Neural cell (in vitro differentiated cells): ENCODE measurements at regions not wholly inside any gene's neighbourhood (a gene's known extent, or its start where the extent isn't known, plus 50 kb on each side); places are given as distances from the start of the nearest gene placed in this dataset.

Experiments
- H2AFZ ChIP-seq: fragments of 200-600, 300-800 bp; sonication (generic), shearing (Covaris generic); 2 replicates; pipeline ENCODE4 v1.6.0; 2014; ENCODE audit warnings: low read depth, mild to moderate bottlenecking, antibody characterized with exemption, low read length, moderate library complexity
- H3F3A ChIP-seq: fragments of 200-600 bp; shearing (Covaris generic); 2 replicates; pipeline ENCODE4 v1.6.1; 2016; ENCODE audit warnings: mild to moderate bottlenecking, moderate library complexity, mixed read lengths, antibody characterized with exemption, low read length; ENCODE audit not compliant: insufficient read depth, poor library complexity, severe bottlenecking
- H3K27ac ChIP-seq: fragments of 200-600, 300-800 bp; sonication (generic), shearing (Covaris generic); 2 replicates; pipeline ENCODE4 v1.5.1; 2014; ENCODE audit warnings: mild to moderate bottlenecking, low read length, moderate library complexity
- H3K27me3 ChIP-seq: fragments of 300-800, 200-600 bp; sonication (generic), shearing (Covaris generic); 2 replicates; pipeline ENCODE4 v1.6.0; 2014; ENCODE audit warnings: mild to moderate bottlenecking, low read depth, low read length, moderate library complexity; ENCODE audit not compliant: insufficient read depth
- H3K36me3 ChIP-seq: fragments of 300-800, 200-600 bp; sonication (generic), shearing (Covaris generic); 2 replicates; pipeline ENCODE4 v1.5.1; 2014; ENCODE audit warnings: mild to moderate bottlenecking, antibody characterized with exemption, low read length, moderate library complexity; ENCODE audit not compliant: insufficient read depth
- H3K4me2 ChIP-seq: fragments of 300-800, 200-600 bp; sonication (generic), shearing (Covaris generic); 2 replicates; pipeline ENCODE4 v1.6.0; 2014; ENCODE audit warnings: mild to moderate bottlenecking, low read length
- H3K4me3 ChIP-seq: fragments of 300-800, 200-600 bp; sonication (generic), shearing (Covaris generic); 2 replicates; pipeline ENCODE4 v1.5.1; 2014; ENCODE audit warnings: mild to moderate bottlenecking, low read length, moderate library complexity
- H3K79me2 ChIP-seq: fragments of 200-600 bp; shearing (Covaris generic); replicated peaks from 2 replicates; pipeline ENCODE4 v1.6.0; 2014; ENCODE audit warnings: mild to moderate bottlenecking, low read length, moderate library complexity; ENCODE audit not compliant: insufficient read depth
- H3K9ac ChIP-seq: fragments of 300-800, 200-600 bp; sonication (generic), shearing (Covaris generic); 2 replicates; pipeline ENCODE4 v1.6.1; 2016; ENCODE audit warnings: mild to moderate bottlenecking, low read length, mixed read lengths
- H3K9me2 ChIP-seq: fragments of 200-600 bp; shearing (Covaris generic); 2 replicates; pipeline ENCODE4 v1.6.1; 2016; ENCODE audit warnings: mild to moderate bottlenecking, low read length, mixed read lengths; ENCODE audit not compliant: insufficient read depth
- H3K9me3 ChIP-seq: fragments of 200-600, 300-800 bp; sonication (generic), shearing (Covaris generic); 2 replicates; pipeline ENCODE4 v1.6.1; 2016; ENCODE audit warnings: mild to moderate bottlenecking, mixed run types, low read length, moderate library complexity, mixed read lengths
- H4K20me1 ChIP-seq: fragments of 200-600 bp; shearing (Covaris generic); 2 replicates; pipeline ENCODE4 v1.6.1; 2016; ENCODE audit warnings: mild to moderate bottlenecking, mixed run types; ENCODE audit not compliant: insufficient read depth
- CTCF ChIP-seq: fragments of 450-650 bp; IDR thresholded peaks from 2 replicates; pipeline ENCODE4 v1.5.1; 2014; ENCODE audit warnings: antibody characterized with exemption, mild to moderate bottlenecking, moderate library complexity; ENCODE audit not compliant: poor library complexity, severe bottlenecking
- EP300 ChIP-seq: fragments of 450-650 bp; conservative IDR thresholded peaks from 2 replicates; pipeline ENCODE4 v1.6.1; 2014; ENCODE audit warnings: antibody characterized with exemption, mild to moderate bottlenecking, moderate library complexity; ENCODE audit not compliant: poor library complexity, severe bottlenecking
- EZH2 ChIP-seq: fragments of 200-600, 300-800 bp; shearing (Covaris generic), sonication (generic); IDR thresholded peaks from 2 replicates; pipeline ENCODE4 v1.6.1; 2014; ENCODE audit warnings: antibody characterized with exemption, low read length, borderline replicate concordance, mild to moderate bottlenecking; ENCODE audit not compliant: insufficient read depth, poor library complexity, severe bottlenecking
- MXI1 ChIP-seq: fragments of 450-650 bp; conservative IDR thresholded peaks from 2 replicates; pipeline ENCODE4 v1.6.1; 2014; ENCODE audit warnings: antibody characterized with exemption, mild to moderate bottlenecking; ENCODE audit not compliant: poor library complexity, severe bottlenecking
- POLR2AphosphoS5 ChIP-seq: IDR thresholded peaks from 2 replicates; pipeline ENCODE4 v1.6.1; 2012
- RAD21 ChIP-seq: fragments of 450-650 bp; conservative IDR thresholded peaks from 2 replicates; pipeline ENCODE4 v1.6.1; 2014; ENCODE audit warnings: antibody characterized with exemption, mild to moderate bottlenecking, moderate library complexity
- REST ChIP-seq: IDR thresholded peaks from 2 replicates; pipeline ENCODE4 v1.6.1; 2012; ENCODE audit warnings: borderline replicate concordance
- SMC3 ChIP-seq: fragments of 450-650 bp; conservative IDR thresholded peaks from 2 replicates; pipeline ENCODE4 v1.6.1; 2014; ENCODE audit warnings: antibody characterized with exemption, mild to moderate bottlenecking, moderate library complexity; ENCODE audit not compliant: poor library complexity
- TAF1 ChIP-seq: IDR thresholded peaks from 2 replicates; pipeline ENCODE4 v1.6.1; 2012; ENCODE audit warnings: low read depth

DNA sequence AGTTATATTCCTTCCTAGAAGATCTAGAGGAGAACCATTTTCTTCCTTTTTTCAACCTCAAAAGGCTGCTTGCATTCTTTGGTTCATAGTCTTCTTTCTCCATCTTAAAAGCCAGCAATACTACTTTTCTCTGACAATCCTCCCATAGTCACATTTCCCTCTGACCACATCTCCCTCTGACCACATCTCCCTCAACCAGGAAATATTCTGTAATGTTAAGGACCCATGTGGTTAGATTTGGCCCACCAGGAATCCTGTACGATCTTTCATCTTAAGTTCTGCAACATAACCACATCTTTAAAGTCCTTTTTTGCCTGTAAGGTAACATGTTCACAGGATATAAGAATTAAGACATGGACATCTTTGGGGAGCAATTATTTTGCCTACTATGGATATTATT lies 179.4 kb upstream of the SPEF2 start:
- Histone ChIP-seq H3K9ac (no peak overlapping the region), H3K9me2 (no peaks in the 10 kb centered on the region), H2AFZ (no peak overlapping the region), H3F3A (no peaks in the 10 kb centered on the region), H3K4me2 (no peak overlapping the region), H3K27me3 (no peaks in the 10 kb centered on the region), H3K36me3 (no peaks in the 10 kb centered on the region), H3K27ac (no peak overlapping the region), H3K9me3 (no peaks in the 10 kb centered on the region), H4K20me1 (no peaks in the 10 kb centered on the region), H3K4me3 (no peak overlapping the region), H3K79me2 (no peaks in the 10 kb centered on the region)
- TF ChIP-seq TAF1 (no peak), EP300 (no peak), EZH2 (no peak), SMC3 (no peak), RAD21 (no peak), MXI1 (no peak), POLR2AphosphoS5 (no peak), CTCF (no peak), REST (no peak)

- H2AFZ ChIP-seq = no peak overlapping the region
- H3K9ac ChIP-seq = no peak overlapping the region
- no peaks in the 10 kb centered on the region for H3K79me2 ChIP-seq
- H3K9me3 ChIP-seq = no peaks in the 10 kb centered on the region
- no peaks in the 10 kb centered on the region for H3F3A ChIP-seq
- H3K9me2 ChIP-seq = no peaks in the 10 kb centered on the region
- no peaks in the 10 kb centered on the region for H3K27me3 ChIP-seq
- TF ChIP-seq RAD21 (peak; percentile 75), SMC3 (peak; percentile 77), EP300 (peak; percentile 57), TAF1 (no peak), CTCF (peak; percentile 81), REST (no peak), EZH2 (no peak), MXI1 (no peak)
- no peaks in the 10 kb centered on the region for H4K20me1 ChIP-seq
- no peak overlapping the region for H3K27ac ChIP-seq
- H3K36me3 ChIP-seq = no peaks in the 10 kb centered on the region
- no peak overlapping the region for H3K4me2 ChIP-seq
- H3K4me3 ChIP-seq = no peak overlapping the region
These were observed 181.1 kb upstream of the SPEF2 start for GRCh38 chr5:35436400-35437057.
